Right hindlimb (tissue), 1 donor: ENCODE measurements at regions not wholly inside any gene's neighbourhood (a gene's known extent, or its start where the extent isn't known, plus 50 kb on each side); places are given as distances from the start of the nearest gene placed in this dataset.

Experiments
- DNase-seq: peaks from one replicate; pipeline ENCODE4 v3.0.0-alpha.2; 2018

DNA sequence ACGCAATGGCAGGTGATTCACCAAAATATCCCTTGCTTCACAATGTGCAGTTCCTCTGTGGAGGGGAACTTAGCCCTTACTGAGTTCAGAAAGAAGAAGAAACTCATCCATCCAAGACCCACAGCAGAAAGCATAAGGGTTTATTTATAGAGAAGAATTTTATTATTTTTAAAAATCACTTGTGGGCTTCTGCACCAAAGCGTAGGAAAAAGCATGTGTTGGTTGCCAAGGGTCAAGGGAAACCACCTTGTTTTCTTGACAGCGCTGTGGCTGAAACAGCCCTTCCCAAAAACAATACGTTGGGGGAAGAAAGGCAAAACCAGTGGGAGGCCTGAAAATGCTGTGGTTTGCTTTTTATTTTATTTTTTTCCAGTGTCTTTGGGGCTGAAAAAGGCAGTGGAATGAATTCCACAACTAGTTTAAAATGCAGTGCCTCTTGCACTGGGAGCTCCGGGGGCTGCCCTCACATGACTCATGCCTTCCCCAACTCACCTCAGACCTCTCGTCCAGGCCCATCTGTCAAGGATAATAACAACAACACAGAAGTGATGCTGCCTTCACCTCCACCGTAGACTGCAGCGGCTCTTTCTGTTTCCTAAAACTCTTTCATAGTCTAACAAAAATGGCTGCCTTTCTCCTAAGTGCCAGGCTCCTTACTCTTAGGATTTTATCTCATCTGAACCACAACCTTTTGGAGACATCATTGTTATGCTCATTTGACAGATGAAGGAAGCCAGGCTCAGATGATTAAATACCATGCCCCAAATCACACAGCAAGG lies 224.2 kb upstream of the JUN start:
- peak; percentile 43 for DNase-seq

DNA sequence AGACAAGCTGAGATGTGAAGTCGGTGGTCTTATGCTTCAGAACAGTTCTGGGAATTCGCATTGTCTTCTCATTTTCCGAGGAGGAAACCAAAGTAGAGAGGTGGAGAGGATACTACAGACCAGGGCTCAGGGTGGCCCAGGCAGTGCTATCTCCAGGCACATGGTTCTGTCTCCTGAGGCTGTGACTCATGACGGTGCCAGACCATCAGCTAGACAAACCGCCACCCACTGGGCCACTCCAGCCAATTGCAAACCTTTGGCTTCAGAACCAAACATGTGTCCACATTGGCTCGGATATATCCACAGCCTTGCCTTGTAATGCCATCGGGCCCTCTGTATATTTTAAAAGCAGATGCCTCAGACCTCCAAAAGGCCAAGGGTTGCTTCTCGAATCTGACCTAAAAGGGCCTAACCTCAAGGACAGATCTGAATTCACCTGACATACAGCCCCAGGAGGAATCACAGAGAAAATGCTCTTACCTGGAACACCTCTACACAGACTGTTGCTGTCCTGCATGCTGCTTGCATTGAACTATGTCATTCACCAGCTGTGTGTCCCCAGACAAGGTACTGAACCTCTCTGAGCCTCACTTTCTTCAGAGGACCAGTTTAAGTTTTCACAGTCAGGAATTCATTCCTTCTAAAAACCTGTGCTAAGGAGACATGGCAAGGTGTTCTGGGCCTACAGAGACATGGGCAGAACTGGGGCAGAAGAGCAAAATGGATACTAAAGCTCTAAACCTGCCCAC lies 224.9 kb upstream of the JUN start:
- no peak for DNase-seq

DNA sequence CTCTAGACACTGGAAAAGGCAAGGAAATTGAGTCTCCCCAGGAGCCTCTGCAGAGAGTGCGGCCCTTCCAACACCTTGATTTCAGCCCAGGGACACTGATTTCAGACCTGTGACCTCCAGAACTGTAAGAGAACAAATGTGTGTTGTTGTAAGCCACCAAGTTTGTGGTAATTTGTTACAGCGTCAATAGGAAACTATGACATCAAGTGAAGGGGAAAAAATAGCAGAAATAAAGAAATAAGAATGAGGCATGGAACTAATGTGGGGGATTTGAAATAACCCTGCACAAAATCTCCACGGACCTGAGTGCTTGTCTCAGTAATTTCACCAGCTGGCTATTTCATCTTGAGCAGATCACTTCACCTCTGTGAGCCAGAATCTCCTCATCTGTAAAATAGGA lies 227.8 kb upstream of the JUN start:
- DNase-seq = no peak

DNA sequence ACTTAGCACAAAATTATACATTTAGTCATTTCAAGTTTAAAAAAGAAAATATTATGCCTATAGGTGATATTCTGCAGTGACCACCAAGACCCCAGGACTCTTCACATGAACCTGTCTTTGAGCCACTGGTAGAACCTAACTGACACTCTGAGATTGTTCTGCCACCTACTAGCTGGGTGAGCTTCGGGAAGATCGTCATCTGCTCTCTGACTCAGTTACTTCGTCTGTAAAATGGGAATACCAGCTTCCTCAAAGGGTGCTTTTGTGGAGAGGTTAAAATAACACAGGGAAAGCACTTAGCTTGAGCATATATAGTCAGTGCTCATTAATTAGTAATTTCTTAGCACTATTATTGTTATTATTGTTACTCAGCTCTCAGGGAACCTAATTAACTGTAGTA lies 228.5 kb upstream of the JUN start:
- no peak for DNase-seq

DNA sequence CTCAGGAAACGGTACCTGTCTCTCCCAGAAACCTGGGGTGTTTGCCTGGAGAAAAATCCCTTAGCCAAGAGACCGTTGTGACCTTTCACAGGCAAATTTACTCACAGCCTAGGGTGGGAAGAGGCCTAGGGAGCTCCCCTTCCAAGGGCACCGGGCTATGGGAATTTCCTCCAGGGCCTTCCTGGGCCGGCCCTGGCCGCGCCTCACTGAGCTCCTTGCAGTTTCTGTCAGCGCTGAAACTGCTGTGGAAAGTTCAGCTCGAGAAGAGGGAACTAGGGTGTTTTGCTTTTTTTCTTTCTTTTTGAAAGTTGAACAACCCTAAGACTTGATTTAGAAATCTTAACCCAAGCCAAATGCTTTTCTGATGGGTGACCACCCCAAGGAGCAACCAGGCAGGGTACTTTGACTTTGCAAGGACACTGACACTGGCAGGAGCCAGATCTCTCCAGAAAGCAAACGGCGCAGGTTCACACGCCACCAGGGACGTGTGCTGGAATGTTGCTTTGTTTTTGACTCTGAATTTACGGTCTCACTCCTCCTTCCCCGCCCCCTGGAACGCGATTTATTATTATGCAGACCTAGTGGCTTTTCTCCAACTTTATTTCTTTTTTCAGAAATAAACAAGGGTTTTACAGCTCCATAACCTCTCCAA lies 229.6 kb upstream of the JUN start:
- DNase-seq = peak; percentile 44

DNA sequence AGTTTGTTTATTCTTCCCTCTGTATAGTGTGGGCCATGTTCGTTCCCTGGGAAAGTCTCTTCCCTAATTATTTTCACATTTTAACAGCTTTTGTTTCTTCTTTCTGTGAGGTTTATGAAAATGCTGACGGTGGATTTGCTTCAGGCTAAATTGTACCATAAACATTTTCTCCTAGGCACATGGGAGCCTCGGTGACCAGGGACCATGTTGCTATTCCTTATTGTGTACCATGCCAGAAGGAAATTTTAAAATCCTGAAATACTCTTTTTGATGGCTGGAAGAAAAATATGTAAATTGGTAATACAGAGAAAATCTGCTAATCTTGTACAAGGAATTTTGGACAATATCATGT lies 230.1 kb upstream of the JUN start:
- DNase-seq = no peak

DNA sequence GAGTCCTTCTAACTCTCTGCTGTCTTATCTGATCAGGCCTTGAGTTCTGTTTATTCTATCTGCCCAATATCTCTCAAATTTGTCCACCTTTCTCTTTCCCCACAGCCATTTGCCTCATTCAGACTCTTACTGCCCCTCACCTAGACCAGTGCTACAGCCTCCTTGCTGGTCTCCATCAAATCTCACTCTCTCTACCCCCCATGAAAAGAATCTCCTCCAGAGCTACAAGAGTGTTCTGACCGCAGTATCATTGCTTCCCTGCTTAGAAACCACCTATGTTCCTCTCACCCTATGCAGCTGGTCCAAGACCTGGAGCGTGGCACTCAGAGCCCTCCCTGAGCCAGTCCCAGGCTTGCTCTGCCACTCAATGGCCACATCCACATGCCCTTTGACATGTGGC lies 231.0 kb upstream of the JUN start:
- DNase-seq = no peak

DNA sequence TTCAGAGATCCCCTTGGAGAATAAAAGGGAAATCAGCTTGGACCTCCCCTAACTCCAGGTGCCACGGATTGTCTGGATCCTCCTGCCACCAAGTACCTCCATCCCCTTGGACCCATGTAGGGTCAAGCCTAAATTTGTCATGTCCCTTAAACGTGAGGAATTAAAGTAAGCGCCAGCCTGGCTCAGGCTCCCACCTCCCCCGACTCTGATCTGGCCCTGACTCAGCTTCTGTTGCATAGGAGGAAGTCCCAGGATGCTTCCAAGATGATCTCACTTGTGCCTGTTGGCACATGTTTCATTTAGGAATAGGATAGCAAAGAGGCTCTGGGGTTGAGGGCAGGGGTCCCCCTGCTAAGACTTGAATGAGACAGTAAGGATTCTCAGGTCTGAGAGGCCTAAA lies 231.9 kb upstream of the JUN start:
- no peak for DNase-seq

DNA sequence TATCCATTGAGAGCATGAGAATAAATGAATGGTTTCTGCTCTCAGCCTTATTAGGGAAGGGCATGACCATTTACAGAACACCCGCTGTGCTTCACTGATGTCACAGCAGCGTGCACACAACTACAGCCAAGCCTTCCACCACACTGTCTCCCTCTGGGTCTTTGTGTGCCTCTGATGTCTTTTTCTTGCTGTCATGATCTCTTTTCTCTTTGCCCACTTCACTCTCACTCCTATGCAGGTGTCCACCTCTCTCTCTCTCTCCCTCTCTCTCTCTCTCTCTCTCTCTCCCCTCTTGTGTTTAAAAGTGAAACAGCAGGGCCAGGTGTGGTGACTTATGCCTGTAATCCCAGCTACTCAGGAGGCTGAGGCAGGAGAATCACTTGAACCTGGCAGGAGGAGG lies 232.5 kb upstream of the JUN start:
- no peak for DNase-seq

DNA sequence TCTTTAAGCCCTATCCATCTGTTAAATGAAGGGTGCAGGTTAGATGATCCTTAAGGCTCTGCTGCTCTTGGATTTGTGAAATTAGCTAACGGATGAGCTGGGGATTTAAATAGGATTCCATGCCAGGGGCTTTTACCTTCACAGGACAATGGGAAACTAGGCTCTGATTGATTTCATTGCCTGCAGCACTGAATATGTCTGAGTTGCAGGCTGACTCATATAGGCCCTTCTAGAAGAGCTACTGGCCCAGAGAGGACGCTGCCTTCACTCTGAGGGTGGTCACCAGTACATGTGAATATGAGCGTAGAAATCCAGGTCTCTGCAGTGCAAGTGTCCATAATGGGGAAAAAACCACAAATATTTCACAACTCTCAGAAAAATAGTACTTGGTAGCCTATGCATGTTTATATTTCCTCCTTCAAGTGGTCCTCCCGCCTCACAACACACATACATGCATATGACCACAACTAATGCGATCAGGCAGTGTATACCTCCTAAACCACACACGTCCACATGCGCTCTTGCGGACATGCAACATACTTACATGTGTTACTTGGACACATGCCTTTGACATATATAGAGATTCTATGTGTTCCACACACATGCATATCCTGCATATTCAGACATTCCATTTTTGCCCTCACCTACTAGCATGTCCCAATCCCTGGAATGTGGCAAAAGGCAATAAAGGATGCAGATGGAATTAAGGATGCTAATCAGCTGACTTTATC lies 233.8 kb upstream of the JUN start:
- DNase-seq = no peak

DNA sequence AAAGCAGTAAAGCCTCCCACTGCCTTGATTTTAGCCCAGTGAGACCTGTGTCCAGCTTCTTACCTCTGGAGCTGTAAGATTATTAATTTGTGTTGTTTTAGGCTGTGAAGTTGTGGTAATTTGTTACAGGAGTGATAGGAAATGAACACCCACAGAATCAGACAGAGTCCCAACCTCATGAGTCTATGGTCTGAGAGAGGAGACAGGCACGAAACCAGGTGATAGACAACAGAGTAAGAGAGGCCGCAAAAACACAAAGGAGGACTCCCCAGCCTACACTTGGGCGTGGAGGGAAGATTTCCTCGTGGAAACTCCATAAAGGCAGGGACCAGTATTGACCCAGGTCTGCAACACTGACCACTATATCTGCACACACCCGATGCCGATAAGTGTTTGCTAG lies 234.6 kb upstream of the JUN start:
- no peak for DNase-seq

DNA sequence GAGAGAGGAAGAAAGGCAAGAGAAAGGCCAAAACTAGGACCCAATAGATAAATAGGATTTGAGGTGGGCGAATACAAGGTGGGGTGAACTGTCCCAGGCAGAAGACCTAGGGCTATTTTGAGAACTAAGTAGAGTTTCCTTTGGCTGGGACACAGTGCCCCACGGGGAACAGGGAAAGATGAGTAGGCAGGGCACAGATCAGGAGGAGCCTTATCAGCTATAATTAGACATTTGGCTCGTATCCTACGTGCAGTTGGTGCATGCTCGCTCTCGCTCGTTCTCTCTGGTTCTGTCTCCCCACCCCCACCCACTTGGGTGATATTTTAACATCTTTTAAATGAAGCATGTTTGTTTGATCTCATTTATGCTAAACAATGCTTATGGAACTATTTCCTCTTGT lies 235.0 kb upstream of the JUN start:
- no peak for DNase-seq

DNA sequence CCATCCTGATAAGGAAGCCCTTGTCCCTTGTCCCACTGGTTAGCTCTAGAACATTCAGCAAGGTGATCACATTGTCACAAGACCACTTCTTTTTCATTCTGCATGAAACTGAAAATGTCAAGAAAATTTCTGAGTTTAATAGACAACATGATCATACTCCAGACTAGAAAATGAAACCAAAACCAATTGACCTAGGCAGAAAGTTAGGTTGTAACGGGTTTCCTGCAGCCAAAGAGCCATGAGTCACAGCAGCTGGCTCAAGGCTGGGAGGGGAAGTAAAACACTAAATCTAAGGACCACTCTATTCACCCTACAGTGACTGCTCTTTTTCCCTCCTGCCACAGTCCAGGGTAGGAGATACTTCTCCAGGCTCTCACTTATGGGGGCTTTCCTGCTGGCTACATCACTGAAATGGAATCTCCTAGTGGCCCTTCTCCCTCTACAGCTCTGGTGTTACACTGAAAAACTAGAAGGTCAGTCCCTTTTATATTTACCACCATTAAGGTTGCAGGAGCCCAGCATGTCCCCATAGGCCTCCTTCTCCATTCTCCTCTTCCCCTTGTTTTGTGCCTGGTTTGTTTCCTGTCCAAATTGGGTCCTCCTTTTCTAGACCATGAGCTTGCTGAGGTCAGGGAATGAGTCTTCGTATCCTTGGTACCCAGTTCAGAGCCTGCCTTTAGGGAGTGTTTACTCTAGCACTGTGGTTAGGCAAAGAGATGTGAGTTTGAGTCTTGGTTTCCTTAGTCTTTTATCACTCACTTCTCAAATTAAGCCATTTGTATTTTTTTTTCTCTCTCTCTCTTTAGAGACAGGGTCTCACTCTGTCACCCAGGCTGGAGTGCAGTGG lies 236.5 kb upstream of the JUN start:
- DNase-seq = peak; percentile 43

DNA sequence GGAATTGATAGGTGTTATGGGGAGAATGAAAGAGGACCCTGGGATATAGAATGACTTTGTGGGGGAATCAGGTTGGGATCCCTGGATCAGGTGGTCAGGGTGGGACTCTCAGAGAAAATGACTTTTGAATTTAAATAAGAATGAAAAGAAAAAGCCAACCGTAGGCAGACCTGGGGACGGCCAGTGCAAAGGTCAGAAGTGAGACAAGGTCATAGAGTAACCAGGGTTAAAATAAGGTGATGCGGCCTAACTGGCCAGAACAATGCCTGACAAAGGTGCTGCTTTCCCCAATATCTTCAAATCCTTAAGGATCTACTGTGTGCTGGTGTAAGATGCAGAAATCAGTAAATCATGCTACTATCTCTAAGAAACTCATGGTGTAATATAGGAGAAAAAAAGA lies 238.4 kb upstream of the JUN start:
- no peak for DNase-seq

DNA sequence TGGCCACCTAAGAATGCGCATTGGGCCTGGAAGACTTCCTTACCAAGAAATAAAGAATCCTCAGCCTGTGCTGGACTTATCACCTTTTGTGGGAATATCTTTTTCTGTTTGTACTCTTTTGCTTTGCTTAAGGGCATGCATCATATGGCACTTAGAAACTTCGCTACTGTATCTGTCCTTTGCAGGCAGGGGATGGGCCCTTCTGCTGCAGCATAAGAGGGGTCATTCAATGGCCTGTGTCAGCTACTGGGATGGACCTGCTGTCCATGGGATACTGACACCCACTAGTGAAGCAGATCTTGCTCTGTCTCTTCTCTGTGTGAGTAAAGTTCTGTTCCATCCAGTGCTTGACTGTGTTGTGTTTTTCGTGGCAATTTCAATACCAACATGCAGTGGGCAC lies 239.0 kb upstream of the JUN start:
- DNase-seq = no peak

DNA sequence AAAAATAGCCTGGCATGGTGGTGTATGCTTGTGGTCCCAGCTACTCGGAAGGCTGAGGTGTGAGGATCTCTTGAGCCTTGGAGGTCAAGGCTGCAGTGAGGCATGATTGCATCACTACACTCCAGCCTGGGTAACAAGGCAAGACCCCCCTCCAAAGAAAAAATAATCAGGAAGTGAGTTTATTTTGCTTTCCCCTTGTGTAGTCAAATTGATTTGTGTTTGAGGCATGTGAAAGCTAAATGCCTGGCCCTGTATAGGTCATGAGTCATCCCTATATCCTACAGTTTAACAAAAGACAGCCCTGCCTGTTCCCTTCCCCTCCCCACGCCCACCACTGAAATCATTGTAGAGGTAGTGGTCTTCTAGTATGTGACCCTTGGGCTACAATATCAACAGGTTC lies 241.4 kb upstream of the JUN start:
- no peak for DNase-seq

DNA sequence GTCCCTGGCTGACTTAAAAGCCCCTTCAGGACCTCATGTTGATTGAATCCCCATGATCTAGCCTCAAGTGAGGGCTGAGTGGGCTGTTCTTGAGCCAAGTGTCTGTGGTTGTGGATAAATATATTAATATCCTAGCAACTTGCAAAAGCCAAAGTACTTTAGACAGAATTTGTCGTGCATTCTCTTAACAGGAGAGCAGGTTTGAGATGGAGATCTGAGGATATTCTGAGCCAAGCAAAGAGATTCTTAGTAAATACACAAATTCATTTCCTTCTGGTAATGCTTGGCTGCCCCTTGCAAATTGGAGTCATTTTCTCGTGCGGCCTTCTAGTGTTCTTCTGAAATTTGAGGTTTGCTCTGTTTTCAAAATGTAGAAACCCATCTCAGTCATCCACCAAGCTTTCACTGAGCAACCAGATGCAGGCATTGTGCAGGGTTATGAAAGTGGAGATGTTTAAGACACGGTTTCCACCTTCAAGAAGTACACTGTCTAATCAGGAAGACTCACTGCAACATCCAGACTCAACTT lies 242.1 kb upstream of the JUN start:
- no peak for DNase-seq

DNA sequence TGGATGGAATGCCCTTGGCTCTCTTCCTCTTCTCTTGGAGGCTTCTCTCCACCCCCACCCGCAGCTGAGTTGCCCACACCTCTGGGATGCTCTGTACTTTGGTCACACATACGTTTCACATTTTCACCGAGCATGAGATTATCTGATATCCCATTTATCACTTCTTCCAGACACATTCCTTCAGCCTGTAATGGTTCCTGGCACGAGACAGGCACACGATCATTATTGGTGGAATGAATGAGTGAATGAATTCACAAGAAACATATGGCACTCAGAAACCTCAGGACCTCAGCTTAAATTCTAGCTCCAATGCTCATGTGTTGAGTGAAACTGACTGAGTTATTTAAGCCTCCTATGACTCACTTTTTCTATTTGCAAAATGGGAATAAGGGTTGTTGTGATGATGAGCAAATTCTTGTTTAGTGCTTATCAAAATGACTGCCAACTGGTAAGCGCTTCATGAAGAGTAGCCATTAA lies 242.7 kb upstream of the JUN start:
- DNase-seq = no peak

DNA sequence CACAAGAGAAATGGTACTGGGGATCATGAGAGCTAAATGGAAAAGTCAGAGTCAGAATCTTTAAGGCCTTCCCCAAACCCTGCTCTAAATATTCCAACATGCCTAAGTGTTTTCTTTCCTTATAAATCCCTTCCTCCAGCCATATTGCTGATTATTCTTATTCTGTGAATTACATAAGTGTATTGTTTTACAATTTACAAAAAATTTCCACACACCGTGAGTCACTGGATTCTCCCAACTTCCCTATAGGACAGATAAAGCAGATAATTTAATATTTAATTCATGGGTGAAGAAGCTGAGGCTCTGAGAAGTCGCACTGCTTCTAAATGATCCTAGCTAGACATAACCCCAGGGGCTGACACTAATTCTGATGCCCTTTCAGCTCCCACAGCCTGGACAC lies 243.3 kb upstream of the JUN start:
- no peak for DNase-seq

DNA sequence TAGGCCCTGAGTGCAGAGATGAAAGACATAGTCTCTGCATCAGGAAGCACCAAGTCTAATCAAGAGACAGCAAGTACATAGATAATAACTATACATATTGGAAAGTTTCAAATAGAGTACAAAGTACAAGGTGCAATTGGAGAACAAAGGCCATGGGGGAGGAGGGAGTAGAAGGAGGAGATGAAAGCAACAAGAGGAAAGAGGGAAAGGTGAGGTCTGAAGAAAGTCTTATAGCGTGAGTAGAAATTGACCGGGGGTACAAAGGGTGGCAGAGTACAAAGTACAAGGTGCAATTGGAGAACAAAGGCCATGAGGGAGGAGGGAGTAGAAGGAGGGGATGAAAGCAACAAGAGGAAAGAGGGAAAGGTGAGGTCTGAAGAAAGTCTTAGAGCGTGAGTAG lies 244.2 kb upstream of the JUN start:
- DNase-seq = no peak

DNA sequence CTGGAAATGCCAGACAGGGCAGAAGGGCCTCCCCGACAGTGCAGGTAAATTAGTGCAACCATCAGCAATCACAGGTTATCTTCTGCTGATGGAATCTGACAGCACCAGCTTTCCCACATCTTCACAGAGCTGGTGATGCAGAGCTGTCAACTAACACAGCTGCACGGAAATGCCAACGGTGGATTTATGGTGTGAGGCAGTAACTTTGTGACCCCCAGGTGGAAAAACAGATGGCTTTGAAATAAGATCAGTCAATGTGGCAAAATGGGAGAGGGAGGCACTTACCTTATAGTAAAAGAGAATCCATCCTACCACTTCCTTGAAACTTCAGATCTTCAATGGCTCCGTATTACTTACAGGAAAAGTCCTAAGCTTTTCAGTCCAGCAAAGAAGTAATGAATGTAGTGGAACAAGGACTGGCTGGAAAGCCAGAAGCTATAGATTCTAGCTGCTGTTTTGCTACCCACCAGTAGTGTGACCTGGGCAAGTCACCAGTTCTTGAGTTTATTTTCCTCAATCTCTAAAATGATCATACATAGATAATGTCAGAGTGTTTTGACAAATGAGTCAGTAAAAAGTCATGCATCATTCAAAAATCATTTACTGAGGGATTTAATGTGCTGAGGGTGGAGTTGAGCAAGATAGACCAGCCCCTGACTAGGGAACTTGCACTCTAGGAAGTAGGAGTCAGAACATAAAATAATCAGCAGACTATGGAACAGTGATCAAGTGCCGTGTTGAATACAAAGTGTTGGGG lies 245.7 kb upstream of the JUN start:
- DNase-seq = no peak
